ENCODE measurements at regions not wholly inside any gene's neighbourhood (a gene's known extent, or its start where the extent isn't known, plus 50 kb on each side); places are given as distances from the start of the nearest gene placed in this dataset.

GRCh38 chr5:96149546-96149945 is 187.9 kb upstream of the ELL2 start:
- Mint-ChIP-seq H3K4me3 (no peak overlapping the region), H3K36me3 (ENCODE audit: low read depth) (no peaks in the 10 kb centered on the region), H3K27me3 (no peaks in the 10 kb centered on the region), H3K9me3 (no peaks in the 10 kb centered on the region), H3K27ac (no peak overlapping the region), H3K4me1 (peaks cover 5% of the 10 kb centered on the region)
- ATAC-seq (replicated peaks): no peak

GRCh38 chr5:96149021-96149420 is 187.4 kb upstream of the ELL2 start:
- no peak for ATAC-seq (replicated peaks)
- H3K4me3 Mint-ChIP-seq: no peak overlapping the region

GRCh38 chr5:96148376-96148775 is 186.7 kb upstream of the ELL2 start:
- H3K36me3 Mint-ChIP-seq (ENCODE audit: low read depth): no peaks in the 10 kb centered on the region
- H3K9me3 Mint-ChIP-seq: no peaks in the 10 kb centered on the region
- ATAC-seq (replicated peaks): no peak
- no peak overlapping the region for H3K27ac Mint-ChIP-seq
- H3K4me1 Mint-ChIP-seq: peaks cover 5% of the 10 kb centered on the region
- no peaks in the 10 kb centered on the region for H3K27me3 Mint-ChIP-seq
- no peak overlapping the region for H3K4me3 Mint-ChIP-seq

More at GRCh38 chr5:96149021-96149420, 187.4 kb upstream of the ELL2 start:
- Mint-ChIP-seq H3K27me3 (no peaks in the 10 kb centered on the region), H3K27ac (no peak overlapping the region), H3K36me3 (ENCODE audit: low read depth) (no peaks in the 10 kb centered on the region), H3K9me3 (no peaks in the 10 kb centered on the region), H3K4me1 (peaks cover 5% of the 10 kb centered on the region)

- Mint-ChIP-seq H3K4me1 (peaks cover 5% of the 10 kb centered on the region), H3K36me3 (ENCODE audit: low read depth) (no peaks in the 10 kb centered on the region), H3K4me3 (no peak overlapping the region), H3K27ac (no peak overlapping the region), H3K9me3 (no peaks in the 10 kb centered on the region), H3K27me3 (no peaks in the 10 kb centered on the region)
- ATAC-seq (replicated peaks): no peak
Measured at GRCh38 chr5:96147866-96148265, 186.2 kb upstream of the ELL2 start.

- ATAC-seq (replicated peaks): peak; percentile 90
- Mint-ChIP-seq H3K4me1 (no peaks in the 10 kb centered on the region), H3K27me3 (no peaks in the 10 kb centered on the region), H3K4me3 (no peak overlapping the region), H3K9me3 (no peaks in the 10 kb centered on the region), H3K36me3 (ENCODE audit: low read depth) (no peaks in the 10 kb centered on the region), H3K27ac (no peak overlapping the region)
Measured at GRCh38 chr5:96146675-96147074, 185.0 kb upstream of the ELL2 start.

GRCh38 chr5:96144289-96144688 is 182.6 kb upstream of the ELL2 start:
- Mint-ChIP-seq H3K4me1 (no peaks in the 10 kb centered on the region), H3K9me3 (no peaks in the 10 kb centered on the region), H3K4me3 (no peak overlapping the region), H3K27ac (no peak overlapping the region), H3K27me3 (no peaks in the 10 kb centered on the region), H3K36me3 (ENCODE audit: low read depth) (no peaks in the 10 kb centered on the region)
- no peak for ATAC-seq (replicated peaks)

- no peak overlapping the region for H3K27ac Mint-ChIP-seq
- no peak for ATAC-seq (replicated peaks)
- no peaks in the 10 kb centered on the region for H3K27me3 Mint-ChIP-seq
- no peak overlapping the region for H3K4me3 Mint-ChIP-seq
- no peaks in the 10 kb centered on the region for H3K9me3 Mint-ChIP-seq
- no peaks in the 10 kb centered on the region for H3K4me1 Mint-ChIP-seq
- H3K36me3 Mint-ChIP-seq (ENCODE audit: low read depth): no peaks in the 10 kb centered on the region
Measured at GRCh38 chr5:96143450-96143849, 181.8 kb upstream of the ELL2 start.

- no peaks in the 10 kb centered on the region for H3K4me1 Mint-ChIP-seq
- no peak overlapping the region for H3K4me3 Mint-ChIP-seq
- ATAC-seq (replicated peaks): no peak
- H3K27me3 Mint-ChIP-seq: peaks cover 3% of the 10 kb centered on the region
- H3K27ac Mint-ChIP-seq: no peak overlapping the region
- H3K36me3 Mint-ChIP-seq (ENCODE audit: low read depth): no peaks in the 10 kb centered on the region
- no peaks in the 10 kb centered on the region for H3K9me3 Mint-ChIP-seq
Measured at GRCh38 chr5:96142786-96143434, 181.3 kb upstream of the ELL2 start.

GRCh38 chr5:96142184-96142781 is 180.6 kb upstream of the ELL2 start:
- Mint-ChIP-seq H3K27me3 (peaks cover 3% of the 10 kb centered on the region), H3K9me3 (no peaks in the 10 kb centered on the region), H3K27ac (no peak overlapping the region), H3K4me3 (no peak overlapping the region), H3K4me1 (no peaks in the 10 kb centered on the region), H3K36me3 (ENCODE audit: low read depth) (no peaks in the 10 kb centered on the region)
- ATAC-seq (replicated peaks): no peak

- Mint-ChIP-seq H3K36me3 (ENCODE audit: low read depth) (no peaks in the 10 kb centered on the region), H3K27ac (no peak overlapping the region), H3K9me3 (no peaks in the 10 kb centered on the region), H3K4me1 (no peaks in the 10 kb centered on the region), H3K4me3 (no peak overlapping the region), H3K27me3 (peaks cover 3% of the 10 kb centered on the region)
- ATAC-seq (replicated peaks): no peak
Measured at GRCh38 chr5:96141749-96142148, 180.1 kb upstream of the ELL2 start.

- no peak overlapping the region for H3K27ac Mint-ChIP-seq
- H3K4me1 Mint-ChIP-seq: no peaks in the 10 kb centered on the region
- no peaks in the 10 kb centered on the region for H3K36me3 Mint-ChIP-seq (ENCODE audit: low read depth)
- H3K9me3 Mint-ChIP-seq: no peaks in the 10 kb centered on the region
- no peak for ATAC-seq (replicated peaks)
- no peak overlapping the region for H3K4me3 Mint-ChIP-seq
- peaks cover 3% of the 10 kb centered on the region for H3K27me3 Mint-ChIP-seq
Measured at GRCh38 chr5:96140496-96140895, 178.8 kb upstream of the ELL2 start.

GRCh38 chr5:96140084-96140483 is 178.4 kb upstream of the ELL2 start:
- H3K4me1 Mint-ChIP-seq: no peaks in the 10 kb centered on the region
- H3K27ac Mint-ChIP-seq: no peak overlapping the region
- no peaks in the 10 kb centered on the region for H3K36me3 Mint-ChIP-seq (ENCODE audit: low read depth)
- H3K27me3 Mint-ChIP-seq: peaks cover 3% of the 10 kb centered on the region
- ATAC-seq (replicated peaks): no peak
- H3K4me3 Mint-ChIP-seq: no peak overlapping the region
- H3K9me3 Mint-ChIP-seq: no peaks in the 10 kb centered on the region

- no peaks in the 10 kb centered on the region for H3K4me1 Mint-ChIP-seq
- no peak overlapping the region for H3K4me3 Mint-ChIP-seq
- no peaks in the 10 kb centered on the region for H3K9me3 Mint-ChIP-seq
- no peak for ATAC-seq (replicated peaks)
- H3K27me3 Mint-ChIP-seq: peaks cover 6% of the 10 kb centered on the region
- H3K36me3 Mint-ChIP-seq (ENCODE audit: low read depth): no peaks in the 10 kb centered on the region
- H3K27ac Mint-ChIP-seq: no peak overlapping the region
Measured at GRCh38 chr5:96134886-96135285, 173.2 kb upstream of the ELL2 start.

- H3K36me3 Mint-ChIP-seq (ENCODE audit: low read depth): no peaks in the 10 kb centered on the region
- peaks cover 6% of the 10 kb centered on the region for H3K27me3 Mint-ChIP-seq
- ATAC-seq (replicated peaks): no peak
- H3K4me3 Mint-ChIP-seq: no peak overlapping the region
- H3K4me1 Mint-ChIP-seq: no peaks in the 10 kb centered on the region
- H3K27ac Mint-ChIP-seq: no peak overlapping the region
- no peaks in the 10 kb centered on the region for H3K9me3 Mint-ChIP-seq
Measured at GRCh38 chr5:96133341-96134079, 171.9 kb upstream of the ELL2 start.

GRCh38 chr5:96129276-96129675 is 167.6 kb upstream of the ELL2 start:
- no peaks in the 10 kb centered on the region for H3K4me1 Mint-ChIP-seq
- H3K9me3 Mint-ChIP-seq: no peaks in the 10 kb centered on the region
- ATAC-seq (replicated peaks): no peak
- H3K27me3 Mint-ChIP-seq: peaks cover 8% of the 10 kb centered on the region
- H3K4me3 Mint-ChIP-seq: no peak overlapping the region
- H3K36me3 Mint-ChIP-seq (ENCODE audit: low read depth): no peaks in the 10 kb centered on the region
- H3K27ac Mint-ChIP-seq: no peak overlapping the region
